CD14-positive monocyte (primary cell): ENCODE measurements at regions not wholly inside any gene's neighbourhood (a gene's known extent, or its start where the extent isn't known, plus 50 kb on each side); places are given as distances from the start of the nearest gene placed in this dataset.

Source experiments
- DNase-seq, 3 donors: peaks; one replicate each; pipeline ENCODE4 v3.0.0-alpha.2; 2011 to 2022
- H2AFZ ChIP-seq: 2 replicates; pipeline ENCODE4 v1.6.0; 2012; ENCODE audit warnings: mild to moderate bottlenecking, low read depth, low read length, inconsistent platforms; ENCODE audit not compliant: insufficient read depth, poor library complexity, severe bottlenecking
- H3K27ac ChIP-seq, 2 donors: 1 replicate in 1 of 2; 2 replicates in 1 of 2; pipeline ENCODE4 v1.5.1; 2012 to 2013; ENCODE audit warnings: low read length in 2 of 2, control low read depth in 1 of 2, inconsistent platforms in 1 of 2, low read depth in 1 of 2, mild to moderate bottlenecking in 1 of 2
- H3K27me3 ChIP-seq, 2 donors: one replicate each; pipeline versions ENCODE4 v1.6.0 to v1.6.1; 2011 to 2013; ENCODE audit warnings: low read length in 2 of 2; ENCODE audit not compliant: control insufficient read depth in 2 of 2, insufficient read depth in 2 of 2
- H3K36me3 ChIP-seq, 2 donors: replicated peaks in 1 of 2; 1 replicate in 1 of 2; 2 replicates in 1 of 2; pipeline versions ENCODE4 v1.5.1 to v1.6.1; 2012 to 2013; ENCODE audit warnings: low read length in 2 of 2, control low read depth in 1 of 2, inconsistent platforms in 1 of 2, mild to moderate bottlenecking in 1 of 2; ENCODE audit not compliant: insufficient read depth in 2 of 2, control insufficient read depth in 1 of 2
- H3K4me1 ChIP-seq, 2 donors: 1 replicate in 1 of 2; 2 replicates in 1 of 2; pipeline versions ENCODE4 v1.5.1 to v1.6.1; 2012 to 2013; ENCODE audit warnings: low read length in 2 of 2, control low read depth in 1 of 2, inconsistent platforms in 1 of 2, mild to moderate bottlenecking in 1 of 2, moderate library complexity in 1 of 2; ENCODE audit not compliant: insufficient read depth in 2 of 2, control insufficient read depth in 1 of 2
- H3K4me2 ChIP-seq: replicated peaks from 2 replicates; pipeline ENCODE3; 2012; ENCODE audit warnings: low read length, moderate library complexity, mild to moderate bottlenecking; ENCODE audit not compliant: poor library complexity, severe bottlenecking; ENCODE audit errors: extremely low read depth
- H3K4me3 ChIP-seq, 3 experiments: fragments of 200-600 bp in 1 of 3; sonication (generic) in 1 of 3; replicated peaks in 1 of 3; 1 replicate in 2 of 3; 2 replicates in 1 of 3; pipeline ENCODE4 v1.5.1; 2011 to 2013; ENCODE audit warnings: low read length in 3 of 3, mild to moderate bottlenecking in 3 of 3, control low read depth in 2 of 3, low read depth in 2 of 3, inconsistent platforms in 1 of 3, moderate library complexity in 1 of 3
- H3K79me2 ChIP-seq: 2 replicates; pipeline ENCODE4 v1.6.0; 2012; ENCODE audit warnings: mild to moderate bottlenecking, control low read depth, inconsistent platforms, low read length, moderate library complexity; ENCODE audit not compliant: insufficient read depth
- H3K9ac ChIP-seq: 2 replicates; pipeline ENCODE4 v1.6.0; 2017; ENCODE audit warnings: low read length, mild to moderate bottlenecking; ENCODE audit not compliant: insufficient read depth, poor library complexity, severe bottlenecking
- H3K9me3 ChIP-seq, 2 donors: replicated peaks in 1 of 2; 1 replicate in 1 of 2; 2 replicates in 1 of 2; pipeline versions ENCODE4 v1.5.1 to v1.6.1; 2012 to 2013; ENCODE audit warnings: low read length in 2 of 2, control low read depth in 1 of 2; ENCODE audit not compliant: control insufficient read depth in 1 of 2, insufficient read depth in 1 of 2
- H4K20me1 ChIP-seq: 2 replicates; pipeline ENCODE4 v1.6.0; 2012; ENCODE audit warnings: mild to moderate bottlenecking, low read length, control low read depth, moderate library complexity; ENCODE audit not compliant: insufficient read depth
- H3K27ac Mint-ChIP-seq, 7 donors: one replicate each; pipeline ENCODE4 v1.8.0; 2020; ENCODE audit warnings: mild to moderate bottlenecking in 7 of 7, mixed read lengths in 7 of 7, moderate library complexity in 6 of 7, inconsistent platforms in 2 of 7
- H3K27me3 Mint-ChIP-seq, 3 donors: one replicate each; pipeline ENCODE4 v1.8.0; 2021 to 2022; ENCODE audit warnings: low read depth in 3 of 3, mild to moderate bottlenecking in 3 of 3, mixed read lengths in 3 of 3, moderate library complexity in 3 of 3, inconsistent platforms in 1 of 3
- H3K36me3 Mint-ChIP-seq, 2 donors: one replicate each; pipeline ENCODE4 v1.8.0; 2020; ENCODE audit warnings: mixed read lengths in 2 of 2, inconsistent platforms in 1 of 2, mild to moderate bottlenecking in 1 of 2
- H3K4me1 Mint-ChIP-seq: one replicate; pipeline ENCODE4 v1.8.0; 2020; ENCODE audit warnings: mild to moderate bottlenecking, mixed read lengths
- H3K4me3 Mint-ChIP-seq, 2 donors: one replicate each; pipeline ENCODE4 v1.8.0; 2020; ENCODE audit warnings: mild to moderate bottlenecking in 2 of 2, mixed read lengths in 2 of 2, moderate library complexity in 1 of 2
- H3K9me3 Mint-ChIP-seq, 7 donors: one replicate each; pipeline ENCODE4 v1.8.0; 2020 to 2022; ENCODE audit warnings: mixed read lengths in 7 of 7, mild to moderate bottlenecking in 6 of 7, moderate library complexity in 6 of 7, inconsistent platforms in 2 of 7
- WGBS: methylation state at CpG from one replicate; pipeline ENCODE4 v1.1.5; 2013; ENCODE audit warnings: missing lambda C conversion rate; ENCODE audit not compliant: insufficient coverage; 5-methylcytosine and 5-hydroxymethylcytosine counted together
- intact Hi-C, 2 donors: fragments of 100-400 bp; cut with micrococcal nuclease; formaldehyde crosslinking; loops; one replicate each; pipeline versions ENCODE4 v1.15.0 to v1.15.1; 2023
- TF ChIP-seq, protein P1 (sequence below): fragments of 200-600 bp; IDR thresholded peaks from one replicate; pipeline ENCODE4 v1.8.0; 2022; ENCODE audit warnings: antibody characterized with exemption, mild to moderate bottlenecking

DNA sequence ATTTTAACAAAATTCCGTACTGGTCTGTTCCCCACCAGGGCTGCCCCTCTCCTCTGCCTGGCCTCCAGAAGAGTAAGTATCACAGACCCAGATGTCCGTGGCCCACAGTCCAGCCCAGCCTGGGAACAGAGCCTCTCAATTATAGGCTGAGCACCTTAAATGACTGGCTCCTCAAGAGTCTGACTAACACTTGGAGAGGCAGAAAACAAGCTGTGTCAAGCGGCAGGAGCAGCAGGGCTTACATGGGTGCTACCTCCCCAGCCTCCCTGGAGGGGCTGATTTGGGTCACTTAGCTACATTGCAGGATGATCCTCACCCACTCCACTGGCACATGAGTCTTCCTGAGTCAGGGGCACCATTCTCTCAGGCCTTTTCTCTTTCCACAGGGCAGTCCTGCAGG lies 209.7 kb downstream of the COPRS start:
- Mint-ChIP-seq H3K4me1 (peaks cover 3% of the 10 kb centered on the region), H3K27ac (no peak overlapping the region), H3K36me3 (no peaks in the 10 kb centered on the region), H3K27me3 (peaks cover 0 to 11% (median 3%) of the 10 kb centered on the region in 3 donors), H3K4me3 (no peak overlapping the region), H3K9me3 (peaks cover 12 to 29% (median 22%) of the 10 kb centered on the region in 7 donors)
- intact Hi-C loops, result no loop called here
- Histone ChIP-seq H3K9ac (no peak overlapping the region), H3K36me3 (no peaks in the 10 kb centered on the region), H2AFZ (no peak overlapping the region), H3K9me3 (peaks cover 13 to 18% of the 10 kb centered on the region in 2 donors), H3K4me1 (no peaks in the 10 kb centered on the region), H3K27me3 (no peaks in the 10 kb centered on the region), H3K27ac (no peak overlapping the region), H3K4me3 (no peak overlapping the region), H3K79me2 (no peaks in the 10 kb centered on the region), H3K4me2 (no peak overlapping the region), H4K20me1 (no peaks in the 10 kb centered on the region)
- TF ChIP-seq, protein P1, sequence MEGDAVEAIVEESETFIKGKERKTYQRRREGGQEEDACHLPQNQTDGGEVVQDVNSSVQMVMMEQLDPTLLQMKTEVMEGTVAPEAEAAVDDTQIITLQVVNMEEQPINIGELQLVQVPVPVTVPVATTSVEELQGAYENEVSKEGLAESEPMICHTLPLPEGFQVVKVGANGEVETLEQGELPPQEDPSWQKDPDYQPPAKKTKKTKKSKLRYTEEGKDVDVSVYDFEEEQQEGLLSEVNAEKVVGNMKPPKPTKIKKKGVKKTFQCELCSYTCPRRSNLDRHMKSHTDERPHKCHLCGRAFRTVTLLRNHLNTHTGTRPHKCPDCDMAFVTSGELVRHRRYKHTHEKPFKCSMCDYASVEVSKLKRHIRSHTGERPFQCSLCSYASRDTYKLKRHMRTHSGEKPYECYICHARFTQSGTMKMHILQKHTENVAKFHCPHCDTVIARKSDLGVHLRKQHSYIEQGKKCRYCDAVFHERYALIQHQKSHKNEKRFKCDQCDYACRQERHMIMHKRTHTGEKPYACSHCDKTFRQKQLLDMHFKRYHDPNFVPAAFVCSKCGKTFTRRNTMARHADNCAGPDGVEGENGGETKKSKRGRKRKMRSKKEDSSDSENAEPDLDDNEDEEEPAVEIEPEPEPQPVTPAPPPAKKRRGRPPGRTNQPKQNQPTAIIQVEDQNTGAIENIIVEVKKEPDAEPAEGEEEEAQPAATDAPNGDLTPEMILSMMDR, result no peak
- no peak for DNase-seq
- 100% methylated on average over 3 of the region's 3 CpGs for WGBS

DNA sequence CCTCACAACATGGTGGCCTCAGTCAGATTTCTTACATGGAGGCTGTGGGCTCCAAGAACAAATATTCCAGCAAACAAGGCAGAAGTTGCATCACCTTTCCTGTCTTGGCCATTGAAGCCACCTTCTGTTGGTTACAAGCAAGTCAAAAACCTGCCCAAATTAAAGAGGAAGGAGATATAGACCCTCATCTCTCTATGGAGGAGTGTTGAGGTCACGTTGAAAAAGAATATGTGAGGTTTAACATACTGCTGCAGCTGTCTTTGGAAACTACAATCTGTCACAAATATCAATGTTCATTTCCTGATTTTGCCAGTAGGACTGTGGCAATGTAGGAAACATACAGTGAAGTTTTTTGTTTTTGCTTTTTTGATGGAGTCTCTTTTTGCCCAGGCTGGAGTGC lies 211.4 kb downstream of the COPRS start:
- no peaks in the 10 kb centered on the region for H3K4me1 Mint-ChIP-seq

More for the DNA sequence above, 211.4 kb downstream of the COPRS start:
- no peak overlapping the region for H3K4me2 ChIP-seq
- Mint-ChIP-seq H3K36me3 (no peaks in the 10 kb centered on the region), H3K27me3 (peaks cover 0 to 5% (median 3%) of the 10 kb centered on the region in 3 donors), H3K9me3 (peaks cover 19 to 42% (median 32%) of the 10 kb centered on the region in 7 donors), H3K27ac (no peak overlapping the region), H3K4me3 (no peak overlapping the region)
- WGBS, result no CpG with 5 or more reads among the region's 1 CpG
- no peak overlapping the region for H3K4me3 ChIP-seq
- peaks cover 13 to 24% of the 10 kb centered on the region in 2 donors for H3K9me3 ChIP-seq
- no peaks in the 10 kb centered on the region for H3K4me1 ChIP-seq
- TF ChIP-seq, protein P1, result no peak
- intact Hi-C loops, result no loop called here
- no peak for DNase-seq
- H2AFZ ChIP-seq, result no peak overlapping the region
- no peaks in the 10 kb centered on the region for H3K36me3 ChIP-seq
- H3K27me3 ChIP-seq, result no peaks in the 10 kb centered on the region
- no peaks in the 10 kb centered on the region for H3K79me2 ChIP-seq
- H4K20me1 ChIP-seq, result no peaks in the 10 kb centered on the region
- no peak overlapping the region for H3K9ac ChIP-seq
- no peak overlapping the region for H3K27ac ChIP-seq
